Gastroesophageal sphincter (tissue), 4 donors: ENCODE measurements at regions not wholly inside any gene's neighbourhood (a gene's known extent, or its start where the extent isn't known, plus 50 kb on each side); places are given as distances from the start of the nearest gene placed in this dataset.

Source experiments
- ATAC-seq: fragments of 150-250 bp; one replicate; pipeline ENCODE4 v1.9.1; 2016; ENCODE audit warnings: mild to moderate bottlenecking, moderate library complexity
- H3K27ac ChIP-seq, 4 donors: fragments of 200-600 bp; sonication (generic) in 3 of 4; 1 replicate in 3 of 4; 2 replicates in 1 of 4; pipeline ENCODE4 v1.5.1; 2016 to 2019
- H3K27me3 ChIP-seq: fragments of 200-600 bp; sonication (generic); one replicate; pipeline ENCODE4 v1.5.1; 2019
- H3K36me3 ChIP-seq, 2 donors: fragments of 200-600 bp; sonication (generic); one replicate each; pipeline ENCODE4 v1.5.1; 2019; ENCODE audit warnings: control low read depth in 1 of 2
- H3K4me1 ChIP-seq, 3 donors: fragments of 200-600 bp; sonication (generic); 1 replicate in 2 of 3; 2 replicates in 1 of 3; pipeline ENCODE4 v1.5.1; 2016 to 2019; ENCODE audit warnings: control low read depth in 2 of 3
- H3K4me3 ChIP-seq, 2 donors: fragments of 200-600 bp; sonication (generic); one replicate each; pipeline ENCODE4 v1.5.1; 2019; ENCODE audit warnings: mild to moderate bottlenecking in 1 of 2, moderate library complexity in 1 of 2
- H3K9me3 ChIP-seq, 3 donors: fragments of 200-600 bp; sonication (generic); one replicate each; pipeline ENCODE4 v1.5.1; 2017 to 2019; ENCODE audit warnings: control low read depth in 2 of 3
- EP300 ChIP-seq: sonication (generic); formaldehyde crosslinking; IDR thresholded peaks from one replicate; pipeline ENCODE4 v1.6.1; 2017; ENCODE audit warnings: antibody characterized with exemption, mild to moderate bottlenecking
- POLR2A ChIP-seq, 2 donors: fragments of 450-650 bp; IDR thresholded peaks; one replicate each; pipeline ENCODE4 v1.6.1; 2017; ENCODE audit warnings: antibody characterized with exemption in 2 of 2, mild to moderate bottlenecking in 2 of 2, moderate library complexity in 1 of 2
- POLR2AphosphoS5 ChIP-seq: sonication (generic); formaldehyde crosslinking; IDR thresholded peaks from one replicate; pipeline ENCODE4 v1.6.1; 2017; ENCODE audit warnings: antibody characterized with exemption
- WGBS, 2 donors: methylation state at CpG; one replicate each; pipeline ENCODE4 v1.1.5; 2018; ENCODE audit warnings: low coverage in 1 of 2; 5-methylcytosine and 5-hydroxymethylcytosine counted together
- TF ChIP-seq, protein P1 (sequence below), 4 experiments: fragments of 200-600 bp in 2 of 4; fragments of 450-650 bp in 2 of 4; sonication (generic) in 1 of 4; IDR thresholded peaks; one replicate each; pipeline ENCODE4 v1.5.1; 2017 to 2019; ENCODE audit warnings: antibody characterized with exemption in 4 of 4, mild to moderate bottlenecking in 2 of 4, moderate library complexity in 2 of 4

DNA sequence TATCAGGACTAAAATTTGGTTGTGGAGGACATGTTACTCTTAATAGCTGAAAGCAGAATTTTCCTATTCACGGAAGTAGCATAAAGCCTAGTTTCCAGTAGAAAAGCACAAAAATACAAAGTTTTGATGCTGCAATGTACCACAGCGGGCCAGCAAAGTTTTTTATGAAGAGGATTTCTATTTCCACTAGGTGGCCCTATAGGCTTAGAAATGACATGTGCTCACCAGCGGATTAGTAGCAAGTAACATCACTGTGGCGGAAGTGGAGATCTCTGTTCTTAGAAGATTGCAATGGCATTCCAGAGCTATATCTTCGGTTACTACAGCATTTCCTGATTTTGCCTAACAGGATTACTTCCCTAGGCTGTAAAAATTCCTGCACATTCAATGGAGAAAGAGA, 1219.0 kb upstream of the EYS start:
- H3K27ac ChIP-seq: no peak overlapping the region
- no peak overlapping the region for H3K4me3 ChIP-seq
- TF ChIP-seq POLR2A (IDR thresholded peaks at IDR 0.05): no peak
- peaks cover 0 to 28% (median 0%) of the 10 kb centered on the region in 3 donors for H3K9me3 ChIP-seq
- WGBS, 2 donors: 77 to 87% methylated on average over 5 of the region's 5 CpGs
- H3K4me1 ChIP-seq: no peaks in the 10 kb centered on the region
- H3K27me3 ChIP-seq: no peaks in the 10 kb centered on the region
- no peaks in the 10 kb centered on the region for H3K36me3 ChIP-seq
- no peak for ATAC-seq

DNA sequence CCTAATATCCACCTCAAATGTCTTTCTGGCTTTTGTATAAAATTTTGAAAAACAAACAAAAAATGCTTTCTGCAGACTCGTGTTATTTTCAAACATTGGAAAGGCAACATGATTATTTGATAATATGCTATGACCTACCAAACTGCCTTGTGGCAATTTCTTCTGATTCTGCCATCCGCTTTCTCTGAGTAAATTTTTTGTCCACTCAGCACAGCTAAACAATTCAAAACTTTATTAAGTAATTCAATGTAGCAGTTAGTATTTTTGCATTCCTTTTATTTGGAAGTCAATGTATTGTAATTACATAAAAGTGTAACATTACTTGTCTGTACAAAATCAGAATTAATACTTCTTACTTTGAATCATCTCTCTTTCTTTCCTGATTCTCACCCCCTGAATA, 1206.6 kb upstream of the EYS start:
- 67 to 77% methylated on average over 2 of the region's 2 CpGs for WGBS, 2 donors
- TF ChIP-seq, protein P1, sequence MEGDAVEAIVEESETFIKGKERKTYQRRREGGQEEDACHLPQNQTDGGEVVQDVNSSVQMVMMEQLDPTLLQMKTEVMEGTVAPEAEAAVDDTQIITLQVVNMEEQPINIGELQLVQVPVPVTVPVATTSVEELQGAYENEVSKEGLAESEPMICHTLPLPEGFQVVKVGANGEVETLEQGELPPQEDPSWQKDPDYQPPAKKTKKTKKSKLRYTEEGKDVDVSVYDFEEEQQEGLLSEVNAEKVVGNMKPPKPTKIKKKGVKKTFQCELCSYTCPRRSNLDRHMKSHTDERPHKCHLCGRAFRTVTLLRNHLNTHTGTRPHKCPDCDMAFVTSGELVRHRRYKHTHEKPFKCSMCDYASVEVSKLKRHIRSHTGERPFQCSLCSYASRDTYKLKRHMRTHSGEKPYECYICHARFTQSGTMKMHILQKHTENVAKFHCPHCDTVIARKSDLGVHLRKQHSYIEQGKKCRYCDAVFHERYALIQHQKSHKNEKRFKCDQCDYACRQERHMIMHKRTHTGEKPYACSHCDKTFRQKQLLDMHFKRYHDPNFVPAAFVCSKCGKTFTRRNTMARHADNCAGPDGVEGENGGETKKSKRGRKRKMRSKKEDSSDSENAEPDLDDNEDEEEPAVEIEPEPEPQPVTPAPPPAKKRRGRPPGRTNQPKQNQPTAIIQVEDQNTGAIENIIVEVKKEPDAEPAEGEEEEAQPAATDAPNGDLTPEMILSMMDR (IDR thresholded peaks at IDR 0.05): no peak
- TF ChIP-seq POLR2AphosphoS5 (no peak), POLR2A (IDR thresholded peaks at IDR 0.05) (no peak), EP300 (no peak)
- Histone ChIP-seq H3K9me3 (no peaks in the 10 kb centered on the region), H3K27ac (no peak overlapping the region), H3K4me3 (no peak overlapping the region), H3K27me3 (no peaks in the 10 kb centered on the region), H3K36me3 (no peaks in the 10 kb centered on the region), H3K4me1 (no peaks in the 10 kb centered on the region)
- ATAC-seq: no peak

DNA sequence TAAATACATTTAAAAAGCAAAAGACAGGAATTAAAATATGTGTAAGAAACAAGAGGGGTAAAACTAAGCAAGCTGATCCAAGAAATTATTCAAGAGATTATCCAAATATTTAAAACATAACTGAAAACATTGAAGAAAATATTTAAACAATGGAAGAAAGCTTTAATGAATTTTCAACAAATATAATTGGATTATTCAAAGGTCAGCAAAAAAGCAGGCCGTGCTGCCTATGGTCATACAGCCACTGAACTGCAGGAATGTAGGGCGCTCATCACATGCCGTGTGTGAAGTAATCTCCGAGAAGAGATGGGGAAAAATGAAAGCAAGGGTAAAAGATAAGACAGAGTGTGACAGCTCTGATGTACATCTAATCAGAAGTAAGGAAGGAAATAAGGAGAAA, 1195.4 kb upstream of the EYS start:
- H3K27me3 ChIP-seq: no peaks in the 10 kb centered on the region
- ATAC-seq: no peak
- H3K4me3 ChIP-seq: no peak overlapping the region
- H3K4me1 ChIP-seq: no peaks in the 10 kb centered on the region
- no peak for TF ChIP-seq POLR2AphosphoS5
- no peak for TF ChIP-seq POLR2A (IDR thresholded peaks at IDR 0.05)
- TF ChIP-seq, protein P1 (IDR thresholded peaks at IDR 0.05): no peak
- no peak for TF ChIP-seq EP300
- H3K9me3 ChIP-seq: no peaks in the 10 kb centered on the region
- H3K36me3 ChIP-seq: no peaks in the 10 kb centered on the region
- 40 to 48% methylated on average over 1 to 4 of the region's 4 CpGs for WGBS, 2 donors
- no peak overlapping the region for H3K27ac ChIP-seq

- no peak for ATAC-seq
- H3K27me3 ChIP-seq: no peaks in the 10 kb centered on the region
- H3K9me3 ChIP-seq: no peaks in the 10 kb centered on the region
- no peak overlapping the region for H3K4me3 ChIP-seq
- TF ChIP-seq POLR2A (IDR thresholded peaks at IDR 0.05) (no peak), POLR2AphosphoS5 (no peak), EP300 (no peak)
- TF ChIP-seq, protein P1 (IDR thresholded peaks at IDR 0.05): no peak
- no peak overlapping the region for H3K27ac ChIP-seq
- no peaks in the 10 kb centered on the region for H3K4me1 ChIP-seq
- H3K36me3 ChIP-seq: no peaks in the 10 kb centered on the region
- WGBS, 2 donors: 69 to 76% methylated on average over 6 to 7 of the region's 8 CpGs
Observed at GRCh38 chr6:66900133-66901083, 1193.4 kb upstream of the EYS start.

- no peak for ATAC-seq
- WGBS, 2 donors: 100% methylated on average over 1 of the region's 2 CpGs; no CpG with 5 or more reads in 1 of the 2 donors
- TF ChIP-seq EP300 (no peak), POLR2A (IDR thresholded peaks at IDR 0.05) (no peak), POLR2AphosphoS5 (no peak)
- TF ChIP-seq, protein P1 (IDR thresholded peaks at IDR 0.05): no peak
Observed at GRCh38 chr6:66897576-66897975, 1190.5 kb upstream of the EYS start.

More at GRCh38 chr6:66897576-66897975, 1190.5 kb upstream of the EYS start:
- Histone ChIP-seq H3K36me3 (no peaks in the 10 kb centered on the region), H3K27me3 (no peaks in the 10 kb centered on the region), H3K4me1 (no peaks in the 10 kb centered on the region), H3K9me3 (no peaks in the 10 kb centered on the region), H3K4me3 (no peak overlapping the region), H3K27ac (no peak overlapping the region)
